ENCODE measurements at regions not wholly inside any gene's neighbourhood (a gene's known extent, or its start where the extent isn't known, plus 50 kb on each side); places are given as distances from the start of the nearest gene placed in this dataset.
A peak's percentile ranks its signal among the peaks of the same experiment; 100 is the strongest.

- no peak for DNase-seq (ENCODE audit: low read depth)
- H3K4me3 ChIP-seq (ENCODE audit: low read length) = no peak overlapping the region
- no peak for TF ChIP-seq CTCF (conservative IDR thresholded peaks at IDR 0.05; ENCODE audit: low read depth, low read length)
These were observed 156.4 kb upstream of the ZC3H12A start for GRCh38 chr1:37317870-37318467.

- no peak for DNase-seq (ENCODE audit: low read depth)
- H3K4me3 ChIP-seq (ENCODE audit: low read length) = no peak overlapping the region
- TF ChIP-seq CTCF (conservative IDR thresholded peaks at IDR 0.05; ENCODE audit: low read depth, low read length) = no peak
These were observed 155.9 kb upstream of the ZC3H12A start for GRCh38 chr1:37318490-37318889.

GRCh38 chr1:37319284-37319683, 155.1 kb upstream of the ZC3H12A start:
- no peak for TF ChIP-seq CTCF (conservative IDR thresholded peaks at IDR 0.05; ENCODE audit: low read depth, low read length)
- no peak for DNase-seq (ENCODE audit: low read depth)
- no peak overlapping the region for H3K4me3 ChIP-seq (ENCODE audit: low read length)

- no peak for DNase-seq (ENCODE audit: low read depth)
- TF ChIP-seq CTCF (conservative IDR thresholded peaks at IDR 0.05; ENCODE audit: low read depth, low read length) = peak; percentile 81
- H3K4me3 ChIP-seq (ENCODE audit: low read length) = no peak overlapping the region
These were observed 150.6 kb upstream of the ZC3H12A start for GRCh38 chr1:37323486-37324377.

- H3K4me3 ChIP-seq (ENCODE audit: low read length) = no peak overlapping the region
- DNase-seq (ENCODE audit: low read depth) = no peak
- TF ChIP-seq CTCF (conservative IDR thresholded peaks at IDR 0.05; ENCODE audit: low read depth, low read length) = no peak
These were observed 149.4 kb upstream of the ZC3H12A start for GRCh38 chr1:37325010-37325409.

- no peak for TF ChIP-seq CTCF (conservative IDR thresholded peaks at IDR 0.05; ENCODE audit: low read depth, low read length)
- H3K4me3 ChIP-seq (ENCODE audit: low read length) = no peak overlapping the region
- no peak for DNase-seq (ENCODE audit: low read depth)
These were observed 148.6 kb upstream of the ZC3H12A start for GRCh38 chr1:37325509-37326437.

Data from retinal pigment epithelial cell (primary cell).